ENCODE measurements at regions not wholly inside any gene's neighbourhood (a gene's known extent, or its start where the extent isn't known, plus 50 kb on each side); places are given as distances from the start of the nearest gene placed in this dataset.

GRCh38 chr6:40285996-40286395 lies 301.2 kb downstream of the LRFN2 start:
- H3K27me3 ChIP-seq: no peaks in the 10 kb centered on the region
- TF ChIP-seq CTCF (IDR thresholded peaks at IDR 0.05) (no peak), POLR2A (IDR thresholded peaks at IDR 0.05) (no peak)
- H3K4me1 ChIP-seq: no peaks in the 10 kb centered on the region
- H3K27ac ChIP-seq: no peak overlapping the region
- intact Hi-C loops (cut with DNase I): no loop called here
- no peak for DNase-seq
- H3K4me3 ChIP-seq (replicated peaks in 1 of 3): no peak overlapping the region
- H3K9me3 ChIP-seq: no peaks in the 10 kb centered on the region
- whole genome bisulfite sequencing, 2 donors: 17 to 23% methylated on average over 10 of the region's 10 CpGs
- no peaks in the 10 kb centered on the region for H3K36me3 ChIP-seq

DNA sequence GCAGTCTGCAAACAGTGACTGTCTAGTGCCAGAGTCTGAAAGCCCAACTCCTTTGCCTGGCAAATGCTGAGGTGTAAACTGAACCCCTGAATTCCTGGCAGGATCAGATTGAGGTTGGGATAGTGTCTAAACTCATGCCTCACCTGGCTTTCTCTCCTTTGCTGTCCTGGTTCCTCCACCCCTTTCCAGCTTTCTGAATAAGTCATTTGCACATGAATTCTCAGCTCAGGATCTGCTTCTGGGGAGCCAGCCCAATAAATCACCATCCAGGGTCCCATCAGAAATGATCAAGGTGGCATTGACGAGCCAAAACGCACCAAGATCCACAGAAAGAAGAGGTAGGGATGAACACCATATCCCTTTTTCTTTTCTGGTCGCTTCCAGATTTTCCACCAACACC lies 301.6 kb downstream of the LRFN2 start:
- no peak for DNase-seq
- intact Hi-C loops (cut with DNase I): no loop called here
- H3K9me3 ChIP-seq: no peaks in the 10 kb centered on the region
- no peaks in the 10 kb centered on the region for H3K27me3 ChIP-seq
- H3K36me3 ChIP-seq: no peaks in the 10 kb centered on the region
- H3K4me3 ChIP-seq (replicated peaks in 1 of 3): no peak overlapping the region
- WGBS, 2 donors: 63 to 65% methylated on average over 3 of the region's 3 CpGs
- no peak overlapping the region for H3K27ac ChIP-seq
- no peak for TF ChIP-seq CTCF (IDR thresholded peaks at IDR 0.05)
- TF ChIP-seq POLR2A (IDR thresholded peaks at IDR 0.05): no peak
- no peaks in the 10 kb centered on the region for H3K4me1 ChIP-seq

- no peaks in the 10 kb centered on the region for H3K36me3 ChIP-seq
- TF ChIP-seq CTCF (IDR thresholded peaks at IDR 0.05): no peak
- H3K27ac ChIP-seq: no peak overlapping the region
- H3K9me3 ChIP-seq: no peaks in the 10 kb centered on the region
- no peak for DNase-seq
- no peak overlapping the region for H3K4me3 ChIP-seq (replicated peaks in 1 of 3)
- intact Hi-C loops (cut with DNase I): no loop called here
- no peaks in the 10 kb centered on the region for H3K27me3 ChIP-seq
- WGBS, 2 donors: 66 to 86% methylated on average over 2 of the region's 2 CpGs
- H3K4me1 ChIP-seq: no peaks in the 10 kb centered on the region
Measured at GRCh38 chr6:40282986-40283385, 304.2 kb downstream of the LRFN2 start.

DNA sequence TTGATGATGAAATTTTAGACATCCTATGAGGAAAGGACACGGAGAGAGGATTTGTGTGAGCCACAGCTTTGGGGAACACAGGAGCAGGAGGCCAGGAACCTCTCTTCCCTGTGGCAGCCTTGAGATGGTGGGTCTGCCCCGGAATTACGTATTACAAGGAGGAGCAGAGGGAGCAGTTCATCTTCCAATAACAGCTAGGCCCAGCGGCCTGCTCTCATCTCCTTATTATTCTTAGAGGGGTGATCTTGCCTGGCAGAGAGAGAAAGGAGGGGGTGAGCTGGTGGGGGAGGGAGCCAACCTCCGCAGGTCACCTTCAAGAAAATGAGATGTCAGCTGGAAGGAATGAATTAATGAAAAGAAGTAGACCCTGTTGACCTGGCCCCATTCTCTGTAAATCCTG lies 305.8 kb downstream of the LRFN2 start:
- H3K27ac ChIP-seq: no peak overlapping the region
- no peak for TF ChIP-seq POLR2A (IDR thresholded peaks at IDR 0.05)
- TF ChIP-seq CTCF (IDR thresholded peaks at IDR 0.05): no peak
- H3K4me3 ChIP-seq (replicated peaks in 1 of 3): no peak overlapping the region
- no peak for DNase-seq
- 81 to 86% methylated on average over 5 of the region's 5 CpGs for WGBS, 2 donors
- H3K36me3 ChIP-seq: no peaks in the 10 kb centered on the region
- intact Hi-C loops (cut with DNase I): no loop called here
- no peaks in the 10 kb centered on the region for H3K9me3 ChIP-seq
- no peaks in the 10 kb centered on the region for H3K4me1 ChIP-seq
- no peaks in the 10 kb centered on the region for H3K27me3 ChIP-seq

GRCh38 chr6:40280231-40280630 lies 306.9 kb downstream of the LRFN2 start:
- Histone ChIP-seq H3K27me3 (no peaks in the 10 kb centered on the region), H3K4me3 (replicated peaks in 1 of 3) (no peak overlapping the region), H3K27ac (no peak overlapping the region), H3K4me1 (no peaks in the 10 kb centered on the region), H3K36me3 (no peaks in the 10 kb centered on the region), H3K9me3 (no peaks in the 10 kb centered on the region)
- no peak for DNase-seq
- intact Hi-C loops (cut with DNase I): no loop called here
- WGBS, 2 donors: 80 to 87% methylated on average over 3 of the region's 3 CpGs
- TF ChIP-seq POLR2A (IDR thresholded peaks at IDR 0.05) (no peak), CTCF (IDR thresholded peaks at IDR 0.05) (no peak)
